Thyroid gland (tissue), 4 donors: ENCODE measurements at regions not wholly inside any gene's neighbourhood (a gene's known extent, or its start where the extent isn't known, plus 50 kb on each side); places are given as distances from the start of the nearest gene placed in this dataset.

Source experiments
- DNase-seq, 2 donors: peaks; one replicate each; pipeline ENCODE4 v3.0.0-alpha.2; 2019
- H3K27ac ChIP-seq, 3 donors: fragments of 200-600 bp; sonication (generic); 1 replicate in 2 of 3; 2 replicates in 1 of 3; pipeline ENCODE4 v1.5.1; 2016 to 2019; ENCODE audit warnings: mild to moderate bottlenecking in 1 of 3, moderate library complexity in 1 of 3
- H3K27me3 ChIP-seq: fragments of 200-600 bp; sonication (generic); one replicate; pipeline ENCODE4 v1.5.1; 2019
- H3K36me3 ChIP-seq, 2 donors: fragments of 200-600 bp; sonication (generic); one replicate each; pipeline ENCODE4 v1.5.1; 2016 to 2019
- H3K4me1 ChIP-seq, 2 donors: fragments of 200-600 bp; sonication (generic); one replicate each; pipeline ENCODE4 v1.5.1; 2017 to 2019
- H3K4me3 ChIP-seq, 3 donors: fragments of 200-600 bp; sonication (generic); replicated peaks in 1 of 3; 1 replicate in 2 of 3; 2 replicates in 1 of 3; pipeline ENCODE4 v1.5.1; 2016; ENCODE audit warnings: mild to moderate bottlenecking in 1 of 3
- H3K9me3 ChIP-seq: fragments of 200-600 bp; sonication (generic); one replicate; pipeline ENCODE4 v1.5.1; 2017
- CTCF ChIP-seq, 6 experiments: fragments of 200-600 bp in 3 of 6; fragments of 450-650 bp in 3 of 6; sonication (generic) in 3 of 6; IDR thresholded peaks; one replicate each; pipeline ENCODE4 v1.5.1; 2016 to 2019; ENCODE audit warnings: antibody characterized with exemption in 6 of 6, mild to moderate bottlenecking in 2 of 6, inconsistent platforms in 1 of 6, moderate library complexity in 1 of 6
- POLR2A ChIP-seq, 2 donors: fragments of 450-650 bp; IDR thresholded peaks; one replicate each; pipeline ENCODE4 v1.6.1; 2017; ENCODE audit warnings: antibody characterized with exemption in 2 of 2, mild to moderate bottlenecking in 2 of 2, moderate library complexity in 1 of 2
- WGBS, 2 donors: methylation state at CpG; one replicate each; pipeline ENCODE4 v1.1.5; 2017; 5-methylcytosine and 5-hydroxymethylcytosine counted together
- intact Hi-C: fragments of 100-400 bp; cut with DNase I; formaldehyde crosslinking; loops from one replicate; pipeline ENCODE4 v1.15.1; 2023

GRCh38 chr4:30396772-30397475, 323.2 kb upstream of the PCDH7 start:
- H3K4me3 ChIP-seq = no peak overlapping the region
- 61 to 67% methylated on average over 2 of the region's 2 CpGs for WGBS, 2 donors
- H3K27me3 ChIP-seq = no peaks in the 10 kb centered on the region
- no peaks in the 10 kb centered on the region for H3K4me1 ChIP-seq
- TF ChIP-seq CTCF (IDR thresholded peaks at IDR 0.05) (no peak), POLR2A (IDR thresholded peaks at IDR 0.05) (no peak)
- DNase-seq = no peak
- H3K27ac ChIP-seq = no peak overlapping the region
- H3K9me3 ChIP-seq = no peaks in the 10 kb centered on the region
- H3K36me3 ChIP-seq = no peaks in the 10 kb centered on the region
- intact Hi-C loops = no loop called here

- H3K9me3 ChIP-seq = no peaks in the 10 kb centered on the region
- no peak overlapping the region for H3K4me3 ChIP-seq
- 63 to 95% methylated on average over 1 of the region's 1 CpG for WGBS, 2 donors
- TF ChIP-seq CTCF (IDR thresholded peaks at IDR 0.05) (no peak), POLR2A (IDR thresholded peaks at IDR 0.05) (no peak)
- no peaks in the 10 kb centered on the region for H3K27me3 ChIP-seq
- no peak for DNase-seq
- intact Hi-C loops = no loop called here
- H3K4me1 ChIP-seq = no peaks in the 10 kb centered on the region
- H3K36me3 ChIP-seq = no peaks in the 10 kb centered on the region
- H3K27ac ChIP-seq = no peak overlapping the region
Observed at GRCh38 chr4:30399476-30399875, 320.7 kb upstream of the PCDH7 start.

- Histone ChIP-seq H3K36me3 (no peaks in the 10 kb centered on the region), H3K4me1 (no peaks in the 10 kb centered on the region), H3K27ac (no peak overlapping the region), H3K9me3 (no peaks in the 10 kb centered on the region), H3K27me3 (no peaks in the 10 kb centered on the region), H3K4me3 (no peak overlapping the region)
- 86 to 88% methylated on average over 2 of the region's 2 CpGs for WGBS, 2 donors
- intact Hi-C loops = no loop called here
- DNase-seq = no peak
- TF ChIP-seq CTCF (IDR thresholded peaks at IDR 0.05) = no peak
- TF ChIP-seq POLR2A (IDR thresholded peaks at IDR 0.05) = no peak
Observed at GRCh38 chr4:30402276-30402675, 317.9 kb upstream of the PCDH7 start.

GRCh38 chr4:30413915-30414314, 306.3 kb upstream of the PCDH7 start:
- Histone ChIP-seq H3K4me1 (no peaks in the 10 kb centered on the region), H3K9me3 (no peaks in the 10 kb centered on the region), H3K27me3 (no peaks in the 10 kb centered on the region), H3K4me3 (no peak overlapping the region), H3K27ac (no peak overlapping the region), H3K36me3 (no peaks in the 10 kb centered on the region)
- TF ChIP-seq CTCF (IDR thresholded peaks at IDR 0.05) (no peak), POLR2A (IDR thresholded peaks at IDR 0.05) (no peak)
- no peak for DNase-seq
- intact Hi-C loops = no loop called here

GRCh38 chr4:30416547-30416946, 303.6 kb upstream of the PCDH7 start:
- Histone ChIP-seq H3K27me3 (no peaks in the 10 kb centered on the region), H3K4me3 (no peak overlapping the region), H3K36me3 (no peaks in the 10 kb centered on the region), H3K27ac (no peak overlapping the region), H3K9me3 (no peaks in the 10 kb centered on the region), H3K4me1 (no peaks in the 10 kb centered on the region)
- no peak for DNase-seq
- intact Hi-C loops = no loop called here
- 60 to 62% methylated on average over 3 of the region's 3 CpGs for WGBS, 2 donors
- no peak for TF ChIP-seq POLR2A (IDR thresholded peaks at IDR 0.05)
- no peak for TF ChIP-seq CTCF (IDR thresholded peaks at IDR 0.05)
